ENCODE measurements at regions not wholly inside any gene's neighbourhood (a gene's known extent, or its start where the extent isn't known, plus 50 kb on each side); places are given as distances from the start of the nearest gene placed in this dataset.
"Not testable (repeated sequence)": the region's sequence is repeated elsewhere in the genome, so short reads cannot be mapped to it uniquely, and the experiment has no call there.

DNA sequence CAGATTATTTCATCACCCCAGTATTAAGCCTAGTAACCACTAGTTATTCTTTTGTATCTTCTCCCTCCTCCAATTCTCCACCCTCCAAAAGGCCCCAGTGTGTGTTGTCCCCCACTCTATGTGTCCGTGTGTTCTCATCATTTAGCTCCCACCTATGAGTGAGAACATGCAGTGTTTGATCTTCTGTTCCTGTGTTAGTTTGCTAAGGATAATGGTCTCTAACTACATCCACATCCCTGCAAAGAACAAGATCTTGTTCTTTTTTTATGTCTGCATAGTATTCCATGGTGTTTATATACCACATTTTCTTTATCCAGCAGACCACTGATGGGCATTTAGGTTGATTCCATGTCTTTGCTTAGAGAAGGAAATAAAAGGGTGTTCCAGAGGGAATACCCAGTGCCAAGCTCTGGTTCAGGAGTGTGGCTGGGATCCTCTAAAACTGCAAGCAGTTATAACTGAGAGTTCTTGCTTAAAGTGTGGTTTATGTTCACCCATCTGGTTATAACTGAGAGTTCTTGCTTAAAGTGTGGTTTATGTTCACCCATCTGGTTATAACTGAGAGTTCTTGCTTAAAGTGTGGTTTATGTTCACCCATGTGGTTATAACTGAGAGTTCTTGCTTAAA, 154.8 kb downstream of the SYT15 start:
- TF ChIP-seq, protein P1, sequence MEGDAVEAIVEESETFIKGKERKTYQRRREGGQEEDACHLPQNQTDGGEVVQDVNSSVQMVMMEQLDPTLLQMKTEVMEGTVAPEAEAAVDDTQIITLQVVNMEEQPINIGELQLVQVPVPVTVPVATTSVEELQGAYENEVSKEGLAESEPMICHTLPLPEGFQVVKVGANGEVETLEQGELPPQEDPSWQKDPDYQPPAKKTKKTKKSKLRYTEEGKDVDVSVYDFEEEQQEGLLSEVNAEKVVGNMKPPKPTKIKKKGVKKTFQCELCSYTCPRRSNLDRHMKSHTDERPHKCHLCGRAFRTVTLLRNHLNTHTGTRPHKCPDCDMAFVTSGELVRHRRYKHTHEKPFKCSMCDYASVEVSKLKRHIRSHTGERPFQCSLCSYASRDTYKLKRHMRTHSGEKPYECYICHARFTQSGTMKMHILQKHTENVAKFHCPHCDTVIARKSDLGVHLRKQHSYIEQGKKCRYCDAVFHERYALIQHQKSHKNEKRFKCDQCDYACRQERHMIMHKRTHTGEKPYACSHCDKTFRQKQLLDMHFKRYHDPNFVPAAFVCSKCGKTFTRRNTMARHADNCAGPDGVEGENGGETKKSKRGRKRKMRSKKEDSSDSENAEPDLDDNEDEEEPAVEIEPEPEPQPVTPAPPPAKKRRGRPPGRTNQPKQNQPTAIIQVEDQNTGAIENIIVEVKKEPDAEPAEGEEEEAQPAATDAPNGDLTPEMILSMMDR (conservative IDR thresholded peaks at IDR 0.05 in 1 of 2, IDR thresholded peaks at IDR 0.05 in 1 of 2; ENCODE audit: extremely low read depth in 1 of 2, insufficient read depth in 1 of 2, low read depth in 1 of 2, low read length in 2 of 2) = not testable (repeated sequence)
- TF ChIP-seq EZH2 (IDR thresholded peaks at IDR 0.05; ENCODE audit: borderline replicate concordance, low read length) = not testable (repeated sequence)
